ENCODE measurements at regions not wholly inside any gene's neighbourhood (a gene's known extent, or its start where the extent isn't known, plus 50 kb on each side); places are given as distances from the start of the nearest gene placed in this dataset.

DNA sequence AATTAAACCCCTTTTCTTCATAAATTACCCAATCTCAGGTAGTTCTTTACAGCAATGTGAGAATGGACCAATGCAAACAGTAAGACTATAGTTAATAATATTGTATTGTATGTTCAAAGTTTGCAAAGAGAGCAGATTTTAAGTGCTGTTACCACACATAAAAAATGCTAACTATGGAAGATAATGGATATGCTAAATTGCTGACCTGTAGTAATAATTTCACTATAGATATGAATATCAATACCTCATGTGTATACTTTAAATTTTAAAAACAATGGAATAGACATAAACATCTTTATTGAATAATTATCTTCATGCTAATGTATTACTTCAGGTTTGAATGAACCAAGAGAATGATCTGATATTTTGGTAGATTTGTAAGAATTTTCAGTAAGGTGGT is 552.4 kb upstream of the CHRM3 start:
- no peaks in the 10 kb centered on the region for H3K9me2 ChIP-seq (replicated peaks; ENCODE audit: low read depth, low read length)
- no peaks in the 10 kb centered on the region for H3K36me3 ChIP-seq (ENCODE audit: insufficient read depth, low read length)
- H2AFZ ChIP-seq (ENCODE audit: low read length), result no peak overlapping the region
- TF ChIP-seq EZH2phosphoT487 (IDR thresholded peaks at IDR 0.05; ENCODE audit: borderline replicate concordance), result no peak
- TF ChIP-seq, protein P1, sequence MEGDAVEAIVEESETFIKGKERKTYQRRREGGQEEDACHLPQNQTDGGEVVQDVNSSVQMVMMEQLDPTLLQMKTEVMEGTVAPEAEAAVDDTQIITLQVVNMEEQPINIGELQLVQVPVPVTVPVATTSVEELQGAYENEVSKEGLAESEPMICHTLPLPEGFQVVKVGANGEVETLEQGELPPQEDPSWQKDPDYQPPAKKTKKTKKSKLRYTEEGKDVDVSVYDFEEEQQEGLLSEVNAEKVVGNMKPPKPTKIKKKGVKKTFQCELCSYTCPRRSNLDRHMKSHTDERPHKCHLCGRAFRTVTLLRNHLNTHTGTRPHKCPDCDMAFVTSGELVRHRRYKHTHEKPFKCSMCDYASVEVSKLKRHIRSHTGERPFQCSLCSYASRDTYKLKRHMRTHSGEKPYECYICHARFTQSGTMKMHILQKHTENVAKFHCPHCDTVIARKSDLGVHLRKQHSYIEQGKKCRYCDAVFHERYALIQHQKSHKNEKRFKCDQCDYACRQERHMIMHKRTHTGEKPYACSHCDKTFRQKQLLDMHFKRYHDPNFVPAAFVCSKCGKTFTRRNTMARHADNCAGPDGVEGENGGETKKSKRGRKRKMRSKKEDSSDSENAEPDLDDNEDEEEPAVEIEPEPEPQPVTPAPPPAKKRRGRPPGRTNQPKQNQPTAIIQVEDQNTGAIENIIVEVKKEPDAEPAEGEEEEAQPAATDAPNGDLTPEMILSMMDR (conservative IDR thresholded peaks at IDR 0.05; ENCODE audit: low read length), result no peak
- no peaks in the 10 kb centered on the region for H3K79me2 ChIP-seq (ENCODE audit: insufficient read depth, low read length)
- H3K9me3 ChIP-seq (ENCODE audit: insufficient read depth, low read depth, low read length), result no peaks in the 10 kb centered on the region
- H3F3A ChIP-seq (ENCODE audit: low read depth), result no peaks in the 10 kb centered on the region
- H3K9ac ChIP-seq (ENCODE audit: low read depth, low read length, poor library complexity, severe bottlenecking), result no peak overlapping the region
- no peaks in the 10 kb centered on the region for H3K4me1 ChIP-seq (ENCODE audit: insufficient read depth, low read length, poor library complexity, severe bottlenecking)
- H4K20me1 ChIP-seq (ENCODE audit: insufficient read depth, low read length, poor library complexity, severe bottlenecking), result no peaks in the 10 kb centered on the region
- H3K4me3 ChIP-seq (ENCODE audit: low read length, poor library complexity, severe bottlenecking), result no peak overlapping the region
- no peak overlapping the region for H3K4me2 ChIP-seq (ENCODE audit: low read depth, low read length, poor library complexity, severe bottlenecking)
- no peaks in the 10 kb centered on the region for H3K27me3 ChIP-seq (ENCODE audit: insufficient read depth, low read length, poor library complexity, severe bottlenecking)

DNA sequence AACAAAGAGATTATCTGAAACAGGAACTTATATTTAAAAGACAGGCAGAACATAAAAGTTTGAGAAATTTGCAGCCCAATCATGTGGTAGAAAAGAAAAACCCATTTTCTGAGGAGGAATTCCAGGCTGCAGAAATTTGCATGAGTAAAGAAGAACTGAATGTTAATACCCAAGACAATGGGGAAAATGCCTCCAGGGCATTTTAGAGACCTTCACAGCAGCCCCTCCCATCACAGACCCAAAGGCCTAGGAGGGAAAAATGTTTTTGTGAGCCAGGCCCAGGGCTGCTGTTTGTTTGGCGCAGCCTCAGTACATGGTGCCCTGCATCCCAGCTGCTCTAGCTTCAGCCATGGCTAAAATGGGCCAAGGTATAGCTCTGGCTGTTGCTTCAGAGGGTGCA is 554.3 kb upstream of the CHRM3 start:
- H3K4me3 ChIP-seq (ENCODE audit: low read length, poor library complexity, severe bottlenecking), result no peak overlapping the region
- no peaks in the 10 kb centered on the region for H4K20me1 ChIP-seq (ENCODE audit: insufficient read depth, low read length, poor library complexity, severe bottlenecking)
- no peaks in the 10 kb centered on the region for H3K79me2 ChIP-seq (ENCODE audit: insufficient read depth, low read length)
- no peaks in the 10 kb centered on the region for H3F3A ChIP-seq (ENCODE audit: low read depth)
- no peak for TF ChIP-seq EZH2phosphoT487 (IDR thresholded peaks at IDR 0.05; ENCODE audit: borderline replicate concordance)
- TF ChIP-seq, protein P1 (conservative IDR thresholded peaks at IDR 0.05; ENCODE audit: low read length), result no peak
- H3K36me3 ChIP-seq (ENCODE audit: insufficient read depth, low read length), result no peaks in the 10 kb centered on the region
- H3K9me2 ChIP-seq (replicated peaks; ENCODE audit: low read depth, low read length), result no peaks in the 10 kb centered on the region
- H3K9me3 ChIP-seq (ENCODE audit: insufficient read depth, low read depth, low read length), result no peaks in the 10 kb centered on the region
- no peak overlapping the region for H3K4me2 ChIP-seq (ENCODE audit: low read depth, low read length, poor library complexity, severe bottlenecking)
- H3K9ac ChIP-seq (ENCODE audit: low read depth, low read length, poor library complexity, severe bottlenecking), result no peak overlapping the region
- H2AFZ ChIP-seq (ENCODE audit: low read length), result no peak overlapping the region
- no peaks in the 10 kb centered on the region for H3K4me1 ChIP-seq (ENCODE audit: insufficient read depth, low read length, poor library complexity, severe bottlenecking)
- H3K27me3 ChIP-seq (ENCODE audit: insufficient read depth, low read length, poor library complexity, severe bottlenecking), result no peaks in the 10 kb centered on the region

DNA sequence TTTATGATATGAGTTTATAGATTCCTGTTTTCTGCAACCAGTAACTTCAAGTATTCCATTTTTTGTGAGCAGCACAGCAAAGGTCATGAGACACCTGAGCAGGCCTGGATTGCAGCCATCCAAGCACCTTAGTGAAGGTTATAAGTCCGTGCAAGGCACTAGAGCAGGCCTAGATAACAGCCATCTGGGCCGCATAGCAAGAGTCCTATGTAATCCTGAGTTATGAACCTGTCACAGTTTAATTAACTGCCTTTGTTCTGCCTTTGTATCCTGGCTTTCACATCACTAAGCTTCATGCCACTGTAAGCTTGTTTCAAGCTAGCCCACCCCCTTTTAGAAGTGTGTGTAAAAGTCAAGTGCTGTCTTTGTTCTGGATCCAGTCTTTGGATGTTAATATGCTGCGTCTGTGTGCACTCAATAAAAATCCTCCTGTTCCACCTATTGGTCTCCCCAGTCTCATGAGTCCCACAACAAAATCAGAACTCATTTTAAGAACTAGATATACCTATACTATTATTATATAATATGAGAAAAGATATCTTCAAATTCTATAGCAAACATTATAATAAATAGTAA is 556.2 kb upstream of the CHRM3 start:
- Histone ChIP-seq H3K27me3 (ENCODE audit: insufficient read depth, low read length, poor library complexity, severe bottlenecking) (no peaks in the 10 kb centered on the region), H3K9ac (ENCODE audit: low read depth, low read length, poor library complexity, severe bottlenecking) (no peak overlapping the region), H3K9me2 (replicated peaks; ENCODE audit: low read depth, low read length) (no peaks in the 10 kb centered on the region), H4K20me1 (ENCODE audit: insufficient read depth, low read length, poor library complexity, severe bottlenecking) (no peaks in the 10 kb centered on the region), H3F3A (ENCODE audit: low read depth) (no peaks in the 10 kb centered on the region), H3K79me2 (ENCODE audit: insufficient read depth, low read length) (no peaks in the 10 kb centered on the region), H3K4me2 (ENCODE audit: low read depth, low read length, poor library complexity, severe bottlenecking) (no peak overlapping the region), H2AFZ (ENCODE audit: low read length) (no peak overlapping the region), H3K4me1 (ENCODE audit: insufficient read depth, low read length, poor library complexity, severe bottlenecking) (no peaks in the 10 kb centered on the region), H3K36me3 (ENCODE audit: insufficient read depth, low read length) (no peaks in the 10 kb centered on the region), H3K4me3 (ENCODE audit: low read length, poor library complexity, severe bottlenecking) (no peak overlapping the region), H3K9me3 (ENCODE audit: insufficient read depth, low read depth, low read length) (no peaks in the 10 kb centered on the region)
- TF ChIP-seq EZH2phosphoT487 (IDR thresholded peaks at IDR 0.05; ENCODE audit: borderline replicate concordance), result no peak
- TF ChIP-seq, protein P1 (conservative IDR thresholded peaks at IDR 0.05; ENCODE audit: low read length), result no peak
